HepG2 (cell line): ENCODE measurements at regions not wholly inside any gene's neighbourhood (a gene's known extent, or its start where the extent isn't known, plus 50 kb on each side); places are given as distances from the start of the nearest gene placed in this dataset.
A peak's percentile ranks its signal among the peaks of the same experiment; 100 is the strongest.

Experiments used
- ATAC-seq: fragments of 200-7000 bp; cut with Tn5 transposase; 3 replicates; pipeline ENCODE4 v1.9.1; 2020; ENCODE audit warnings: mild to moderate bottlenecking, moderate library complexity
- BruUV-seq: library from RNA; stranded (reverse); fragments of 400-500 nt; replicated peaks from 2 replicates; lab custom pipeline; 2021; lab: Mats Ljungman, UMichigan
- CTCF ChIA-PET: fragments of 300-600 bp; formaldehyde crosslinking; extraction: SDS; loops from one replicate; lab custom pipeline; 2021; ENCODE audit warnings: low total read pairs, inconsistent platforms, low intra/inter-chr PET ratio; lab: Yijun Ruan, JAX
- POLR2A ChIA-PET: fragments of 350-600 bp; sonication (Branson Sonifier 250); formaldehyde crosslinking; loops from one replicate; lab custom pipeline; 2020; ENCODE audit warnings: antibody characterized with exemption, inconsistent platforms; lab: Yijun Ruan, JAX
- DNase-seq: peaks from one replicate; pipeline ENCODE4 v3.0.0-alpha.2; 2015; ENCODE audit warnings: low spot score
- FAIRE-seq: peaks from 3 replicates; lab custom pipeline; 2011; peaks lifted over from hg19 to GRCh38; lab: Jason Lieb, UNC
- H2AFZ ChIP-seq: one replicate; pipeline ENCODE4 v1.6.1; 2011; ENCODE audit warnings: low read length, inconsistent platforms
- H3K27ac ChIP-seq: fragments of 300-600 bp; 3 replicates; pipeline ENCODE4 v1.8.0; 2011; ENCODE audit warnings: mixed run types, mild to moderate bottlenecking, mixed read lengths, low read length, inconsistent platforms; ENCODE audit not compliant: insufficient read depth; ENCODE audit errors: extremely low read length
- H3K27me3 ChIP-seq, 2 experiments: fragments of 200-600 bp in 1 of 2; 2 replicates in 1 of 2; 3 replicates in 1 of 2; pipeline versions ENCODE4 v1.6.0 to v1.8.0; 2011; ENCODE audit warnings: low read length in 2 of 2, mild to moderate bottlenecking in 2 of 2, moderate library complexity in 2 of 2, inconsistent platforms in 1 of 2; ENCODE audit not compliant: insufficient read depth in 2 of 2, control insufficient read depth in 1 of 2
- H3K36me3 ChIP-seq, 2 experiments: fragments of 200-600 bp in 1 of 2; replicated peaks in 1 of 2; 2 replicates in 1 of 2; 3 replicates in 1 of 2; pipeline versions ENCODE4 v1.5.1 to v1.8.0; 2011; ENCODE audit warnings: low read length in 2 of 2, inconsistent platforms in 1 of 2; ENCODE audit not compliant: insufficient read depth in 2 of 2, control insufficient read depth in 1 of 2
- H3K4me1 ChIP-seq: 2 replicates; pipeline ENCODE4 v1.5.1; 2012; ENCODE audit warnings: low read length, inconsistent platforms; ENCODE audit not compliant: insufficient read depth
- H3K4me2 ChIP-seq: 2 replicates; pipeline ENCODE4 v1.6.0; 2011; ENCODE audit warnings: low read depth, low read length, inconsistent platforms
- H3K4me3 ChIP-seq, 3 experiments: fragments of 200-600 bp in 1 of 3; sonication (generic), shearing (Covaris generic) in 1 of 3; replicated peaks in 1 of 3; 2 replicates each; pipeline ENCODE4 v1.5.1; 2011 to 2016; ENCODE audit warnings: low read length in 3 of 3, inconsistent platforms in 2 of 3, low read depth in 2 of 3, mild to moderate bottlenecking in 2 of 3, control low read depth in 1 of 3, mixed read lengths in 1 of 3; ENCODE audit not compliant: insufficient read depth in 1 of 3
- H3K79me2 ChIP-seq: one replicate; pipeline ENCODE4 v1.6.1; 2011; ENCODE audit warnings: low read length, inconsistent platforms; ENCODE audit not compliant: insufficient read depth
- H3K9ac ChIP-seq: 2 replicates; pipeline ENCODE4 v1.6.0; 2011; ENCODE audit warnings: mild to moderate bottlenecking, low read depth, low read length, inconsistent platforms; ENCODE audit not compliant: insufficient read depth
- H3K9me3 ChIP-seq: 2 replicates; pipeline ENCODE4 v1.5.1; 2012; ENCODE audit warnings: mild to moderate bottlenecking, low read length
- H4K20me1 ChIP-seq: 2 replicates; pipeline ENCODE4 v1.6.0; 2011; ENCODE audit warnings: inconsistent platforms, mild to moderate bottlenecking, low read length, moderate library complexity; ENCODE audit not compliant: insufficient read depth
- CREB1 ChIP-seq, 2 experiments: fragments of 450-650 bp in 1 of 2; IDR thresholded peaks; 2 replicates each; pipeline ENCODE4 v1.6.1; 2016 to 2017; ENCODE audit warnings: control low read depth in 1 of 2, mild to moderate bottlenecking in 1 of 2, missing compliant biosample characterization in 1 of 2, missing genetic modification characterization in 1 of 2
- FOXA3 ChIP-seq: IDR thresholded peaks from 2 replicates; pipeline ENCODE4 v1.6.1; 2016; ENCODE audit warnings: missing genetic modification reagents, missing compliant biosample characterization
- FOXJ3 ChIP-seq: sonication (generic); formaldehyde crosslinking; IDR thresholded peaks from 2 replicates; pipeline ENCODE4 v1.4.0; 2020; ENCODE audit warnings: missing genetic modification reagents, mild to moderate bottlenecking, borderline replicate concordance
- GTF3A ChIP-seq: sonication (generic); formaldehyde crosslinking; conservative IDR thresholded peaks from 2 replicates; pipeline ENCODE4 v1.4.0; 2020; ENCODE audit warnings: mild to moderate bottlenecking, missing genetic modification reagents
- HBP1 ChIP-seq: IDR thresholded peaks from 2 replicates; pipeline ENCODE4 v1.6.1; 2016; ENCODE audit warnings: low read depth, control low read depth
- MEF2D ChIP-seq: sonication (generic); formaldehyde crosslinking; IDR thresholded peaks from 2 replicates; pipeline ENCODE4 v1.5.1; 2020; ENCODE audit warnings: mild to moderate bottlenecking, missing genetic modification reagents
- MLLT10 ChIP-seq: sonication (generic); formaldehyde crosslinking; IDR thresholded peaks from 2 replicates; pipeline ENCODE4 v1.4.0; 2020; ENCODE audit warnings: missing genetic modification reagents
- MXD4 ChIP-seq: IDR thresholded peaks from 2 replicates; pipeline ENCODE4 v1.6.1; 2016; ENCODE audit warnings: mild to moderate bottlenecking, missing biosample characterization, missing genetic modification reagents
- NFYB ChIP-seq: sonication (generic); formaldehyde crosslinking; IDR thresholded peaks from 2 replicates; pipeline ENCODE4 v1.4.0; 2020; ENCODE audit warnings: missing genetic modification reagents
- SALL2 ChIP-seq: sonication (generic); formaldehyde crosslinking; IDR thresholded peaks from 2 replicates; pipeline ENCODE4 v1.8.1; 2023; ENCODE audit warnings: mild to moderate bottlenecking, missing genetic modification reagents, inconsistent platforms
- UBTF ChIP-seq: sonication (generic); formaldehyde crosslinking; IDR thresholded peaks from 2 replicates; pipeline ENCODE4 v1.4.0; 2020; ENCODE audit warnings: mild to moderate bottlenecking, missing genetic modification reagents
- ZNF10 ChIP-seq: sonication (generic); formaldehyde crosslinking; IDR thresholded peaks from 2 replicates; pipeline ENCODE4 v1.4.0; 2020; ENCODE audit warnings: mild to moderate bottlenecking, low read depth, missing genetic modification reagents, borderline replicate concordance
- ZNF264 ChIP-seq: sonication (generic); formaldehyde crosslinking; IDR thresholded peaks from 2 replicates; pipeline ENCODE4 v1.4.0; 2020; ENCODE audit warnings: missing genetic modification reagents
- ZNF772 ChIP-seq: sonication (generic); formaldehyde crosslinking; IDR thresholded peaks from 2 replicates; pipeline ENCODE4 v1.5.0; 2020; ENCODE audit warnings: mild to moderate bottlenecking, missing genetic modification reagents
- ZNF891 ChIP-seq: sonication (generic); formaldehyde crosslinking; IDR thresholded peaks from 2 replicates; pipeline ENCODE4 v1.5.0; 2020; ENCODE audit warnings: mild to moderate bottlenecking, missing genetic modification reagents
- WGBS: methylation state at CpG from one replicate; pipeline ENCODE4 v1.1.6; 2017; ENCODE audit warnings: low lambda C conversion rate; 5-methylcytosine and 5-hydroxymethylcytosine counted together
- in situ Hi-C: cut with HindIII; loops from 2 replicates; pipeline ENCODE4 v1.10.0; 2017; ENCODE audit warnings: low pct_unique_long_range_greater_than_20kb; ENCODE audit not compliant: extremely low pct_ligation_motif_present
- intact Hi-C: fragments of 100-400 bp; cut with micrococcal nuclease; formaldehyde crosslinking; loops from one replicate; pipeline ENCODE4 v1.10.0; 2022; ENCODE audit not compliant: unreplicated experiment

GRCh38 chr6:81690073-81690472 lies 62.4 kb downstream of the TENT5A start (continued):
- no peak for TF ChIP-seq HBP1 (CRISPR knock-in tag)
- TF ChIP-seq GTF3A (CRISPR knock-in tag): no peak
- TF ChIP-seq ZNF772: no peak
- TF ChIP-seq NFYB (CRISPR knock-in tag): no peak
- no peak for TF ChIP-seq MEF2D (CRISPR knock-in tag)
- TF ChIP-seq, all 625 proteins: peak for 0

- Histone ChIP-seq H3K4me2 (no peak overlapping the region), H3K79me2 (no peaks in the 10 kb centered on the region), H3K4me1 (no peaks in the 10 kb centered on the region), H3K9me3 (no peaks in the 10 kb centered on the region), H3K9ac (no peak overlapping the region), H4K20me1 (no peaks in the 10 kb centered on the region), H3K27ac (no peak overlapping the region), H3K36me3 (no peaks in the 10 kb centered on the region), H2AFZ (no peak overlapping the region), H3K4me3 (no peak overlapping the region), H3K27me3 (no peaks in the 10 kb centered on the region)
- CTCF ChIA-PET: no interaction called here
- no peak for TF ChIP-seq MLLT10 (CRISPR knock-in tag)
- TF ChIP-seq MXD4 (CRISPR knock-in tag): no peak
- no peak for DNase-seq
- WGBS: 0% methylated on average over 3 of the region's 3 CpGs
- intact Hi-C loops: no loop called here
- POLR2A ChIA-PET: no interaction called here
- BruUV-seq: no TSS peak
- in situ Hi-C loops: no loop called here
- no peak for ATAC-seq
- FAIRE-seq: no peak
Observed at GRCh38 chr6:81689580-81689979, 62.9 kb downstream of the TENT5A start.

GRCh38 chr6:81683912-81684311 lies 68.6 kb downstream of the TENT5A start:
- in situ Hi-C loops: no loop called here
- Histone ChIP-seq H2AFZ (no peak overlapping the region), H3K4me3 (no peak overlapping the region), H3K4me2 (no peak overlapping the region), H3K79me2 (no peaks in the 10 kb centered on the region), H3K9ac (no peak overlapping the region), H3K27me3 (no peaks in the 10 kb centered on the region), H3K9me3 (no peaks in the 10 kb centered on the region), H3K27ac (no peak overlapping the region), H3K4me1 (no peaks in the 10 kb centered on the region), H4K20me1 (no peaks in the 10 kb centered on the region), H3K36me3 (no peaks in the 10 kb centered on the region)
- TF ChIP-seq SALL2 (no peak), ZNF891 (CRISPR knock-in tag) (no peak), ZNF10 (no peak), ZNF264 (CRISPR knock-in tag) (no peak), UBTF (CRISPR knock-in tag) (no peak), FOXA3 (CRISPR knock-in tag) (no peak), CREB1 (IDR thresholded peaks at IDR 0.05) (peak; percentile 58), CREB1 (CRISPR knock-in tag; IDR thresholded peaks at IDR 0.05) (no peak), FOXJ3 (CRISPR knock-in tag) (no peak)
- no peak for FAIRE-seq
- intact Hi-C loops: no loop called here
- no peak for DNase-seq
- 1% methylated on average over 5 of the region's 5 CpGs for WGBS
- CTCF ChIA-PET: no interaction called here
- BruUV-seq: no TSS peak
- ATAC-seq: no peak
- POLR2A ChIA-PET: no interaction called here
